Fibroblast of upper back skin (primary cell): ENCODE measurements at regions not wholly inside any gene's neighbourhood (a gene's known extent, or its start where the extent isn't known, plus 50 kb on each side); places are given as distances from the start of the nearest gene placed in this dataset.

Experiments used
- DNase-seq: peaks from one replicate; pipeline ENCODE4 v3.0.0-alpha.2; 2013

DNA sequence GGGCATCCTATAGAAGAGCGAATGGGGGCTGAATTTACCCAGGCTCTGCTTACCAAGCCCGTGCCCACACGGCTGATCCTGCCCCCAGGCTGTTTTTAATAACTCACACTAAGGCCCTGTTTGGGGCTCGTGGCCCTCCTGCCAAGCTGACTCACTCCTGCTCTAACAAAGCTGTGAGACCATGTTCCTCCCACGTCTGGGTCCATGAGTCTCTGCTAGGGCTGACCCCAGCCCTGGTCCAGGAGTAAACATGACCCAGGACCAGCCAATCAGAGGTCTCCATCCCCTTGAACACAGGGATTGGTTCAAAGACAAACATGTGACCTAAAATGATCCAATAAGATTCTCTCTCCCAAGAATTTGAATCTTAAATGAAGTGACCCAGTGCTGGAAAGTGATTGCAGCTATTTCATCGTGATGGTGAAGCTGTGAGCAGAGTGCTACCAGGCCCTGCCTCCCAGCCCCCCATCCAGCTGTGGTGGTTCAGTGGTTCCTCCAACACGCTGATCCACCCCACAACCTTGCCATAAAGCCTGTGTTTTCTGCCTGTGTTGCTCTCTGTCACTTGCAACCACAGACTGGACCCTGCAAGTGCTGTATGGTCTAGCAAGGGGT is 57.2 kb downstream of the C16orf82 start:
- DNase-seq, result no peak

DNA sequence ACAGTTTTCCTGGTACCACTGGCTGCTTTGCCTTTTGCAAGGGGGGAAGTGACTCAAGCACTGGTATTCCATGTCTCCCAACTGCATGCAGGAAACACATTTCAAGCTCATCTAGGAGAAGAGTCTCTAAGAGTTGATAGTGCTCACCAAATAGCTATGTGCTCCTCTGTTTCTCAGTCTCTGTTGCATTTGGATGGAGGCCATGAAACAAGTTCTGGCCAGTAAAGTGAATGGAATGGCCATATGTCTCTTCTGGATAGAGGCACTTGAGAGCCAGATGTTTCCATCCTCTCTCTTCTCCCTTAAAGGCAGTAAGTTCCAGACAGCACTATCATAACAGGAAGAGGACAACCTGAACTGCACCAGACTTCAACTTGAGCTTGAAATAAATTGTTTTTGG is 60.6 kb downstream of the C16orf82 start:
- DNase-seq, result peak; percentile 50

DNA sequence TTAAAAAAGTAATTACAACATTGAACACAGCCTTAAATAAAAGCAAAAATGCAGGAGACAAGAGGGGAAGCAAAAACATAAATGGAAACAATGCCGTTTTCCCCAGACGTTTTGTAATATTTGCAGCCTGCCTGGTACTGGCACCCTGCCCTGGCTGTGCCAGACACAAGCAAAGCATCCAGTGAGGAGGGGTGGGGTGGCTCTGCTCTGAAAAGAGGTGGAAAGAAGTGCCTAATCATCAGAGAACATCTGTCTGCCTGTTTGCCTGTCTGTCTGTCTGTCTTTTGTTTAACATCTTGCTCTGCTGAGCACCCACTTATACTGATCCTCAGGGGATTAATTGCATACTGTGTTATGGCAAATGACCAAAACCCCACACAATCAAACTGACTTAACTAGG is 62.7 kb downstream of the C16orf82 start:
- DNase-seq, result no peak

DNA sequence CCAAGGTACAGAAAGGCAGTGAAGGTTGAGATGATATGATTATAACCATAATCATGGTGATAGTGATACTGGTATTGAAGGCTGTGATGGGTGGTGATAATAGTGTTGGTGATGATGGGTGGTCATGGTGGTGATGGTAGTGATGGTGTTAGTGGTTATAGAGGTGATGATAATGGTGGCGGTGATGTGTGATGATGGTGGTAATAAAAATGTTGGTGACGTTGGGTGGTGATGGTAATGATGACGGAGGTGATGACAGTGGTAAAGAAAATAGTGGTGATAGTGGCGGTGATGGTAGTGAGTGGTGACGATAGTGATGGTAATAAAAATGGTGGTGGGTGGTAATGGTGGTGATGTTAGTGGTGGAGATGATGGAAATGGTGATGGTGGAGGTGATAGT is 65.1 kb upstream of the KDM8 start:
- DNase-seq, result no peak

DNA sequence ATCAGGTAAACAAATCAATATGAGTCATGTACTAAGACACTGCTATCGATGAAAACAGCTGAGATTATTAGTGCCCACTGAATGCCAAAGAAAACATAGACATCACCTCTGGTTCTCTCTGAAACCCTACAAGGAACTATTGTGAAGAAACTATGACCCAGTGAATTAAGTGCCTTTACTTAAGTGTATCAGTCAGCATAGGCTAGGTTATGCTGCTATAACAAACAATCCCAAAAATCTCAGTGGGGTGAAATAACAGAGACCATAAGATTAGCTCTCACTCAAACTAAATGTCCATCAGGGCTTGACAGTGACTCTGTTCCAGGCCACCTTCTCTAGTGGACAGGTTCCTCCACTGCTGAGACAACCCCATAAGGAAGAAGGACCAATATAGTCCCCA is 57.7 kb upstream of the KDM8 start:
- DNase-seq, result no peak

DNA sequence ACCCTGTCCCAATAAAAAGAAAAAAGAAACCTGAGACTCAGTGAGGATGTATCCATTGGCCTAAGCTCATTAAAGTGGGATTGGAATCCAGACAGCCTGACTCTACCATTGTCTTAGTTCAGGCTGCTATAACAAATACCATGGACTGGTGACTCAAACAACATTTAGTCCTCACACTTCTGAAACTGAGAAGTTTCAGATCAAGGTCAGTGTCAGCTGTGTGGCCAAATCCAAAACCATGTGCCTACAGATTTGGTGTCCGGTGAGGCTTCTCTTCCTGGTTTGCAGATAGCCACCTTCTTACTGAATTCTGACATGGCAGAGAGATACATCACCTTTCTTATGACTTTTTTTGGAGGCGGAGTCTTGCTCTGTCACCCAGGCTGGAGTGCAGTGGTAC is 53.3 kb upstream of the KDM8 start:
- DNase-seq, result no peak

DNA sequence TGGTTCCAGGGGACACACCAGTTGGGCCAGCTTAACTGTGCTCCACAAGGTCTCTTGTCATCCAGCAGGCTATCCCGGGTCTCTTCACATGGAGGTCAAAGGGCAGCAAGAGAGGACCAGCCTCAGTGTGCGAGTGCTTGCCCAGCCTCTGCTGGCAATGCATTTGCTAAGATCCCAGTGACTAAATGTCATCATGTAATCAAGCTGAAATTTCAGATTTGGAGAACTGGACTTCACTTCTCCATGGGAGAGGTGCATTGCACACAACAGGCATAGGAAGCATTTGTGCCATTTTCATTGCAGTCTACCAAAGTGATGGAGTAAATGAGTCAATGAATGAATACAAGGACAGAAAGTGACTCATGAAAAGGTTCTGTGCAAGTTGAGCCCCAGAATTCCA is 51.2 kb upstream of the KDM8 start:
- DNase-seq, result no peak

DNA sequence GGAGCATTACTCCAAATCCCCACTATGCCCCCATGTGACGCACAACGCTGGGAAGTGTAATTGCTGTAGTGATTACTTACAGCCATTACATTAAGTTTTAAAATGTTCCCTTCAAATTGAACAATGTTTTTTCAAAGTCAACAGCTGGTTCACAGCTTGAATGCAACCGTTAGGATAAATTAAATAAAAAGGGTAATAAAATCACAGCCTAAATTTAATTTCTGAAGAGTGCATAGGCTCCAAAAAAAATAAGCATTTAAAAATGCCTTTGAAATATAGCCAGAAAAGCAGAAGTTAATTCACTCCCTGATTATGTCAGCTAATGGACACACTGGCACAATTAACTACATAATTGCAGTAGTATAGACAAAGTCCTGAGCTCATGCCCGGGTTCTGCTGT is 50.5 kb upstream of the KDM8 start:
- DNase-seq, result no peak
